ENCODE measurements at regions not wholly inside any gene's neighbourhood (a gene's known extent, or its start where the extent isn't known, plus 50 kb on each side); places are given as distances from the start of the nearest gene placed in this dataset.
"Not testable (repeated sequence)": the region's sequence is repeated elsewhere in the genome, so short reads cannot be mapped to it uniquely, and the experiment has no call there.

- Mint-ChIP-seq H3K36me3 (ENCODE audit: insufficient read depth) (no peaks in the 10 kb centered on the region), H3K4me1 (ENCODE audit: low read depth) (no peaks in the 10 kb centered on the region), H3K4me3 (no peak overlapping the region), H3K9me3 (no peaks in the 10 kb centered on the region), H3K27me3 (ENCODE audit: low read depth) (no peaks in the 10 kb centered on the region)
- ATAC-seq (no peak), DNase-seq (no peak)
Observed at GRCh38 chr14:40009771-40010170, 577.5 kb upstream of the FBXO33 start.

GRCh38 chr14:40008345-40008744 is 576.1 kb upstream of the FBXO33 start:
- not testable (repeated sequence) for H3K4me3 Mint-ChIP-seq; DNase-seq; H3K9me3 Mint-ChIP-seq; ATAC-seq; H3K4me1 Mint-ChIP-seq (ENCODE audit: low read depth); H3K27me3 Mint-ChIP-seq (ENCODE audit: low read depth); H3K36me3 Mint-ChIP-seq (ENCODE audit: insufficient read depth)

GRCh38 chr14:40004871-40005500 is 572.8 kb upstream of the FBXO33 start:
- Mint-ChIP-seq H3K36me3 (ENCODE audit: insufficient read depth) (no peaks in the 10 kb centered on the region), H3K9me3 (no peaks in the 10 kb centered on the region)

GRCh38 chr14:40003773-40004172 is 571.5 kb upstream of the FBXO33 start:
- Mint-ChIP-seq H3K4me3 (no peak overlapping the region), H3K36me3 (ENCODE audit: insufficient read depth) (no peaks in the 10 kb centered on the region), H3K27me3 (ENCODE audit: low read depth) (no peaks in the 10 kb centered on the region), H3K9me3 (no peaks in the 10 kb centered on the region), H3K4me1 (ENCODE audit: low read depth) (no peaks in the 10 kb centered on the region)
- DNase-seq = no peak
- ATAC-seq = no peak

More at GRCh38 chr14:40004871-40005500, 572.8 kb upstream of the FBXO33 start:
- DNase-seq (no peak), ATAC-seq (no peak)
- no peak overlapping the region for H3K4me3 Mint-ChIP-seq
- no peaks in the 10 kb centered on the region for H3K4me1 Mint-ChIP-seq (ENCODE audit: low read depth)
- H3K27me3 Mint-ChIP-seq (ENCODE audit: low read depth) = no peaks in the 10 kb centered on the region

- DNase-seq = no peak
- H3K36me3 Mint-ChIP-seq (ENCODE audit: insufficient read depth) = no peaks in the 10 kb centered on the region
- no peaks in the 10 kb centered on the region for H3K27me3 Mint-ChIP-seq (ENCODE audit: low read depth)
- no peaks in the 10 kb centered on the region for H3K4me1 Mint-ChIP-seq (ENCODE audit: low read depth)
- H3K4me3 Mint-ChIP-seq = no peak overlapping the region
- no peak for ATAC-seq
- no peaks in the 10 kb centered on the region for H3K9me3 Mint-ChIP-seq
Observed at GRCh38 chr14:39998854-39999253, 566.6 kb upstream of the FBXO33 start.

- H3K36me3 Mint-ChIP-seq (ENCODE audit: insufficient read depth) = no peaks in the 10 kb centered on the region
- H3K9me3 Mint-ChIP-seq = no peaks in the 10 kb centered on the region
- H3K4me1 Mint-ChIP-seq (ENCODE audit: low read depth) = no peaks in the 10 kb centered on the region
- ATAC-seq (no peak), DNase-seq (no peak)
- no peaks in the 10 kb centered on the region for H3K27me3 Mint-ChIP-seq (ENCODE audit: low read depth)
- no peak overlapping the region for H3K4me3 Mint-ChIP-seq
Observed at GRCh38 chr14:39998114-39998513, 565.9 kb upstream of the FBXO33 start.

GRCh38 chr14:39991041-39991440 is 558.8 kb upstream of the FBXO33 start:
- H3K27me3 Mint-ChIP-seq (ENCODE audit: low read depth) = no peaks in the 10 kb centered on the region

GRCh38 chr14:39988939-39989338 is 556.7 kb upstream of the FBXO33 start:
- ATAC-seq (no peak), DNase-seq (no peak)

More at GRCh38 chr14:39991041-39991440, 558.8 kb upstream of the FBXO33 start:
- Mint-ChIP-seq H3K4me3 (no peak overlapping the region), H3K4me1 (ENCODE audit: low read depth) (no peaks in the 10 kb centered on the region), H3K9me3 (no peaks in the 10 kb centered on the region), H3K36me3 (ENCODE audit: insufficient read depth) (no peaks in the 10 kb centered on the region)
- no peak for DNase-seq
- ATAC-seq = no peak

GRCh38 chr14:39984323-39984722 is 552.1 kb upstream of the FBXO33 start:
- no peaks in the 10 kb centered on the region for H3K9me3 Mint-ChIP-seq
- H3K4me1 Mint-ChIP-seq (ENCODE audit: low read depth) = no peaks in the 10 kb centered on the region
- ATAC-seq (no peak), DNase-seq (no peak)
- H3K36me3 Mint-ChIP-seq (ENCODE audit: insufficient read depth) = no peaks in the 10 kb centered on the region
- H3K27me3 Mint-ChIP-seq (ENCODE audit: low read depth) = no peaks in the 10 kb centered on the region
- H3K4me3 Mint-ChIP-seq = no peak overlapping the region

More at GRCh38 chr14:39988939-39989338, 556.7 kb upstream of the FBXO33 start:
- Mint-ChIP-seq H3K27me3 (ENCODE audit: low read depth) (no peaks in the 10 kb centered on the region), H3K4me1 (ENCODE audit: low read depth) (no peaks in the 10 kb centered on the region), H3K4me3 (no peak overlapping the region), H3K36me3 (ENCODE audit: insufficient read depth) (no peaks in the 10 kb centered on the region), H3K9me3 (no peaks in the 10 kb centered on the region)

- no peaks in the 10 kb centered on the region for H3K4me1 Mint-ChIP-seq (ENCODE audit: low read depth)
Observed at GRCh38 chr14:39977198-39977597, 545.0 kb upstream of the FBXO33 start.

GRCh38 chr14:39974036-39974435 is 541.8 kb upstream of the FBXO33 start:
- DNase-seq (no peak), ATAC-seq (no peak)
- H3K4me1 Mint-ChIP-seq (ENCODE audit: low read depth) = no peaks in the 10 kb centered on the region
- no peaks in the 10 kb centered on the region for H3K9me3 Mint-ChIP-seq
- H3K4me3 Mint-ChIP-seq = no peak overlapping the region
- H3K36me3 Mint-ChIP-seq (ENCODE audit: insufficient read depth) = no peaks in the 10 kb centered on the region
- H3K27me3 Mint-ChIP-seq (ENCODE audit: low read depth) = no peaks in the 10 kb centered on the region

More at GRCh38 chr14:39977198-39977597, 545.0 kb upstream of the FBXO33 start:
- ATAC-seq (no peak), DNase-seq (no peak)
- H3K27me3 Mint-ChIP-seq (ENCODE audit: low read depth) = no peaks in the 10 kb centered on the region
- no peaks in the 10 kb centered on the region for H3K9me3 Mint-ChIP-seq
- H3K4me3 Mint-ChIP-seq = no peak overlapping the region
- no peaks in the 10 kb centered on the region for H3K36me3 Mint-ChIP-seq (ENCODE audit: insufficient read depth)

GRCh38 chr14:39972704-39973103 is 540.5 kb upstream of the FBXO33 start:
- H3K36me3 Mint-ChIP-seq (ENCODE audit: insufficient read depth) = no peaks in the 10 kb centered on the region
- no peak for ATAC-seq
- H3K9me3 Mint-ChIP-seq = no peaks in the 10 kb centered on the region

GRCh38 chr14:39967885-39968284 is 535.7 kb upstream of the FBXO33 start:
- ATAC-seq = no peak
- Mint-ChIP-seq H3K27me3 (ENCODE audit: low read depth) (no peaks in the 10 kb centered on the region), H3K9me3 (peaks cover 2% of the 10 kb centered on the region), H3K4me3 (no peak overlapping the region), H3K36me3 (ENCODE audit: insufficient read depth) (no peaks in the 10 kb centered on the region), H3K4me1 (ENCODE audit: low read depth) (no peaks in the 10 kb centered on the region)
- DNase-seq = no peak

More at GRCh38 chr14:39972704-39973103, 540.5 kb upstream of the FBXO33 start:
- DNase-seq = no peak
- Mint-ChIP-seq H3K27me3 (ENCODE audit: low read depth) (no peaks in the 10 kb centered on the region), H3K4me1 (ENCODE audit: low read depth) (no peaks in the 10 kb centered on the region), H3K4me3 (no peak overlapping the region)

- H3K9me3 Mint-ChIP-seq = peaks cover 35% of the 10 kb centered on the region
- H3K4me1 Mint-ChIP-seq (ENCODE audit: low read depth) = no peaks in the 10 kb centered on the region
- H3K36me3 Mint-ChIP-seq (ENCODE audit: insufficient read depth) = no peaks in the 10 kb centered on the region
- ATAC-seq (no peak), DNase-seq (no peak)
- H3K27me3 Mint-ChIP-seq (ENCODE audit: low read depth) = no peaks in the 10 kb centered on the region
- H3K4me3 Mint-ChIP-seq = no peak overlapping the region
Observed at GRCh38 chr14:39957987-39958386, 525.8 kb upstream of the FBXO33 start.

- ATAC-seq = no peak
- Mint-ChIP-seq H3K4me1 (ENCODE audit: low read depth) (no peaks in the 10 kb centered on the region), H3K36me3 (ENCODE audit: insufficient read depth) (no peaks in the 10 kb centered on the region), H3K4me3 (no peak overlapping the region), H3K27me3 (ENCODE audit: low read depth) (no peaks in the 10 kb centered on the region), H3K9me3 (peaks cover 30% of the 10 kb centered on the region)
- no peak for DNase-seq
Observed at GRCh38 chr14:39957290-39957689, 525.1 kb upstream of the FBXO33 start.
